Right lobe of liver (tissue), 4 donors: ENCODE measurements at regions not wholly inside any gene's neighbourhood (a gene's known extent, or its start where the extent isn't known, plus 50 kb on each side); places are given as distances from the start of the nearest gene placed in this dataset.

Experiments used
- CTCF ChIP-seq, 4 donors: fragments of 200-600 bp in 3 of 4; fragments of 450-650 bp in 1 of 4; IDR thresholded peaks; one replicate each; pipeline versions ENCODE4 v1.5.1 to v1.8.0; 2016 to 2022; ENCODE audit warnings: antibody characterized with exemption in 4 of 4, mild to moderate bottlenecking in 2 of 4
- POLR2A ChIP-seq: fragments of 450-650 bp; IDR thresholded peaks from one replicate; pipeline ENCODE4 v1.6.1; 2017; ENCODE audit warnings: antibody characterized with exemption, mild to moderate bottlenecking
- donor health status: DM: no; HTN: no; CAD: no.
- donor health status: DM: no; HTN: no; CAD: no.
- donor health status: DM: no; HTN: yes; CAD: no.

DNA sequence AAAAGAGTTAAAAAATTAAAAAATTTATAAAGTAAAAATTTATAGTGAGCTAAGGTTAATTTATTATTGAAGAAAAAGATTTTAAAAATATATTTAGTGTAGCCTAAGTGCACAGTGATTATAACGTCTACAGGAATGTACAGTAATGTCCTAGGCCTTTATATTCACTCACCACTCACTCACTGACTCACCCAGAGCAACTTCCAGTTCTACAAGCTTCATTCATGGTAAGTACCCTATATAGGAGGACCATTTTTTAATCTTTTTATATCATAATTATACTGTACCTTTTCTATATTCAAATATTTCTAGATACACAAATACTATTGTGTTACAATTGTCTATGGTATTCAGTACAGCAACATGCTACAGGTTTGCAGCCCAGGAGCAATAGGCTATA lies 1623.2 kb downstream of the RPA4 start:
- TF ChIP-seq POLR2A (no peak), CTCF (IDR thresholded peaks at IDR 0.05) (no peak)
